ENCODE measurements at regions not wholly inside any gene's neighbourhood (a gene's known extent, or its start where the extent isn't known, plus 50 kb on each side); places are given as distances from the start of the nearest gene placed in this dataset.

DNA sequence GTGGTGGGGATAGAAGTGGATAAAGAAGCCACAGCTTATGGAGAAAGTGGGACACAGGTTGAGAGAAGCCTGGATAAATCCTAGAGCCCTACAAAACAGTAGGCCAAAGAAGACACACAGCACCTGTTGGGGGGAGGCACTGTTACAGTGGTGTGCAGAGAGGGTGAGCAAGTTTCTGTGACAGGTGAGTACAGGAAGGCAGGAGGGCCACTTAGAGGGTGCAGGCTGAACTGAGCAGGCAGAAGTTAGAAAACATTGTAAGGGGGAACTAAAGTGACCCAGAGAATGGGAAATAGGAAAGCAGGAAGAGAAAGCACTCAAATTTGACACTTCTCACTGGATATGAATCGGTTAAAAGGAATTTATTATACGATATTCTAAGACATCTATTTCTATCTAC, 146.1 kb upstream of the TMCO5A start:
- TF ChIP-seq, protein P1, sequence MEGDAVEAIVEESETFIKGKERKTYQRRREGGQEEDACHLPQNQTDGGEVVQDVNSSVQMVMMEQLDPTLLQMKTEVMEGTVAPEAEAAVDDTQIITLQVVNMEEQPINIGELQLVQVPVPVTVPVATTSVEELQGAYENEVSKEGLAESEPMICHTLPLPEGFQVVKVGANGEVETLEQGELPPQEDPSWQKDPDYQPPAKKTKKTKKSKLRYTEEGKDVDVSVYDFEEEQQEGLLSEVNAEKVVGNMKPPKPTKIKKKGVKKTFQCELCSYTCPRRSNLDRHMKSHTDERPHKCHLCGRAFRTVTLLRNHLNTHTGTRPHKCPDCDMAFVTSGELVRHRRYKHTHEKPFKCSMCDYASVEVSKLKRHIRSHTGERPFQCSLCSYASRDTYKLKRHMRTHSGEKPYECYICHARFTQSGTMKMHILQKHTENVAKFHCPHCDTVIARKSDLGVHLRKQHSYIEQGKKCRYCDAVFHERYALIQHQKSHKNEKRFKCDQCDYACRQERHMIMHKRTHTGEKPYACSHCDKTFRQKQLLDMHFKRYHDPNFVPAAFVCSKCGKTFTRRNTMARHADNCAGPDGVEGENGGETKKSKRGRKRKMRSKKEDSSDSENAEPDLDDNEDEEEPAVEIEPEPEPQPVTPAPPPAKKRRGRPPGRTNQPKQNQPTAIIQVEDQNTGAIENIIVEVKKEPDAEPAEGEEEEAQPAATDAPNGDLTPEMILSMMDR (IDR thresholded peaks at IDR 0.05) = no peak
- TF ChIP-seq POLR2A (IDR thresholded peaks at IDR 0.05) = no peak

All from lower leg skin (tissue), 3 donors.